CD4-positive, alpha-beta memory T cell (primary cell): ENCODE measurements at regions not wholly inside any gene's neighbourhood (a gene's known extent, or its start where the extent isn't known, plus 50 kb on each side); places are given as distances from the start of the nearest gene placed in this dataset.

Experiments
- CTCF ChIA-PET: fragments of 350-600 bp; sonication (Branson Sonifier 250); formaldehyde crosslinking; loops from one replicate; lab custom pipeline; 2021; ENCODE audit warnings: inconsistent platforms; ENCODE audit not compliant: partially characterized antibody; lab: Charles Lee
- POLR2A ChIA-PET: fragments of 350-600 bp; sonication (Branson Sonifier 250); formaldehyde crosslinking; loops from one replicate; lab custom pipeline; 2021; ENCODE audit not compliant: partially characterized antibody; lab: Charles Lee
- DNase-seq, 5 donors: peaks; one replicate each; pipeline versions ENCODE4 v3.0.0 to v3.0.0-alpha.2; 2020 to 2022; ENCODE audit warnings: mixed read lengths in 1 of 5
- H3K27ac ChIP-seq: one replicate; pipeline ENCODE4 v1.7.0; 2013; ENCODE audit warnings: low read depth, low read length
- H3K27me3 ChIP-seq: 2 replicates; pipeline ENCODE4 v1.7.0; 2013; ENCODE audit warnings: mild to moderate bottlenecking, low read length, moderate library complexity; ENCODE audit not compliant: insufficient read depth
- H3K36me3 ChIP-seq: 2 replicates; pipeline ENCODE4 v1.7.0; 2013; ENCODE audit warnings: mild to moderate bottlenecking, low read length, moderate library complexity; ENCODE audit not compliant: insufficient read depth
- H3K4me1 ChIP-seq: 2 replicates; pipeline ENCODE4 v1.7.0; 2013; ENCODE audit warnings: mild to moderate bottlenecking, low read length, moderate library complexity; ENCODE audit not compliant: insufficient read depth
- H3K4me3 ChIP-seq, 2 donors: one replicate each; pipeline ENCODE4 v1.7.0; 2013; ENCODE audit warnings: low read length in 2 of 2, mild to moderate bottlenecking in 1 of 2
- H3K9me3 ChIP-seq, 2 donors: one replicate each; pipeline ENCODE4 v1.7.0; 2013; ENCODE audit warnings: low read length in 2 of 2, control low read depth in 1 of 2; ENCODE audit not compliant: control insufficient read depth in 1 of 2
- H3K27ac Mint-ChIP-seq, 7 donors: one replicate each; pipeline ENCODE4 v1.8.0; 2020 to 2021; ENCODE audit warnings: mixed read lengths in 7 of 7, mild to moderate bottlenecking in 6 of 7, inconsistent platforms in 3 of 7, moderate library complexity in 3 of 7
- H3K27me3 Mint-ChIP-seq, 2 donors: one replicate each; pipeline ENCODE4 v1.8.0; 2020 to 2021; ENCODE audit warnings: mixed read lengths in 2 of 2
- H3K36me3 Mint-ChIP-seq, 2 donors: one replicate each; pipeline ENCODE4 v1.8.0; 2020 to 2021; ENCODE audit warnings: mixed read lengths in 2 of 2, inconsistent platforms in 1 of 2, mild to moderate bottlenecking in 1 of 2
- H3K4me1 Mint-ChIP-seq, 4 donors: one replicate each; pipeline ENCODE4 v1.8.0; 2020 to 2021; ENCODE audit warnings: mixed read lengths in 4 of 4, mild to moderate bottlenecking in 1 of 4
- H3K4me3 Mint-ChIP-seq, 8 donors: one replicate each; pipeline ENCODE4 v1.8.0; 2020 to 2021; ENCODE audit warnings: mixed read lengths in 8 of 8, mild to moderate bottlenecking in 7 of 8, moderate library complexity in 6 of 8, inconsistent platforms in 3 of 8
- H3K9me3 Mint-ChIP-seq, 8 donors: one replicate each; pipeline ENCODE4 v1.8.0; 2020 to 2021; ENCODE audit warnings: mixed read lengths in 8 of 8, mild to moderate bottlenecking in 5 of 8, inconsistent platforms in 3 of 8, moderate library complexity in 1 of 8
- intact Hi-C: fragments of 100-400 bp; cut with micrococcal nuclease; formaldehyde crosslinking; loops from one replicate; pipeline ENCODE4 v1.15.1; 2023

DNA sequence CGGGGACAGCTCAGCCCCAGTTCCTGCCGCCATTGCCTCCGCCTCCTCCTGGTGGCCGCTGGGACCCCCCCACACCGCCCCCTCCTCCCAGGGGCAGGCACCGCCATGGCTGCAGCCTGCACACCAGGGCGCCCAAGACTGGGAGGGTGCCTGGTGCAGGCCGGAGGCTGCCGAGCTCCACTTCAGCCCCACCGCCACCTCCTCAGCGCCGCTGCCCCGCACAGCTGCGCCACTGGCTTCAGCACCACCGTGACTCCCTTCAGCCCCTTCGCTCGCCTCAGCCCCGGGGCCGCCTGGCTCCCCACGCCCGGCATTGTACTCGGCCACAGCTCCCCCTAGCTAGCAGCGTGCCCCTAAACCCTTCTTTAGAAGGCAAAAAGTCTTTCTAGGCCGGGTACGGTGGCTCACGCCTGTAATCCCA, 131.1 kb downstream of the CRYBB2 start:
- Mint-ChIP-seq H3K4me1 (peaks cover 0 to 1% (median 0%) of the 10 kb centered on the region in 4 donors), H3K9me3 (peaks cover 0 to 5% (median 0%) of the 10 kb centered on the region in 8 donors), H3K4me3 (no peak overlapping the region), H3K27ac (no peak overlapping the region), H3K27me3 (no peaks in the 10 kb centered on the region), H3K36me3 (peaks cover 47 to 58% of the 10 kb centered on the region in 2 donors)
- H3K27ac ChIP-seq: no peak overlapping the region
- no peaks in the 10 kb centered on the region for H3K9me3 ChIP-seq
- H3K36me3 ChIP-seq: peaks cover 21% of the 10 kb centered on the region
- no peak overlapping the region for H3K4me3 ChIP-seq
- H3K4me1 ChIP-seq: no peaks in the 10 kb centered on the region
- intact Hi-C loops: no loop called here
- POLR2A ChIA-PET: no interaction called here
- CTCF ChIA-PET: no interaction called here
- no peak for DNase-seq
- no peaks in the 10 kb centered on the region for H3K27me3 ChIP-seq

DNA sequence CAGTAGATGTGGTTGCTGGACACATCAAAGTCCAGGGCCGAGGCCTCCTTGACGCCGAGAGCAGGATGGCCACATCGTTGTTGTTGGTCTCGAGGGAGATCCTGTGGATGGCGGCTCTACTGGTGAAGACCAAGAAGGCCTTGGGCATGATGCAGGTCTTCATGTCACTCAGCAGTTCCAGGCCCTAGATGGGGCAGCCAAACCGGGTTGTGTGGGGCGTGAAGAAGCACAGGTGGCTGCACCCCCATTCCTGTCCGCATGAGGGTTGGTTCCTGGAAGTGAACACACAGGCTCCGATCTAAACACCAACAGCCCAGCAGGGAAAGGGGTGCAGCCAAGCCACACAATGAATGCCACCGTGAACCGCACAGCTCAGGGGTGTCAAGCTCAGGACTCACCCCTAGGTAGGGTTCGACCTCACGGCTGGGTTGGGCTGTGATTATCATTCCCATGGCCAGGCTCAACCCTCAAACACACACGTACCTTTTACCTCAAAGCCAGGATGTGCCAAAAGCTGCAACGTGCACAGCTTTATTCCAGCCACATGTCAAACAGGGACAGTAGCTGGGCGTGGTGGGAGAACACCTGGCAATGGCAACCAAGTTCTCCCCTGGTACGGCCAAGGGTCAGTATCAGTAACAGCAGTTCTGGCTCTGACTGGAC, 132.3 kb downstream of the CRYBB2 start:
- no peaks in the 10 kb centered on the region for H3K27me3 Mint-ChIP-seq
- peaks cover 0 to 1% (median 0%) of the 10 kb centered on the region in 4 donors for H3K4me1 Mint-ChIP-seq
- H3K36me3 Mint-ChIP-seq: peaks cover 56 to 62% of the 10 kb centered on the region in 2 donors
- H3K4me3 Mint-ChIP-seq: no peak overlapping the region
- H3K27ac ChIP-seq: no peak overlapping the region
- no peaks in the 10 kb centered on the region for H3K9me3 Mint-ChIP-seq
- H3K4me3 ChIP-seq: no peak overlapping the region
- H3K9me3 ChIP-seq: no peaks in the 10 kb centered on the region
- ChIA-PET CTCF (interaction anchor here (0.6 to 0.9 kb wide), 2 partner anchors 11 to 980 kb away, joined by 3 to 4 read pairs; no protein-coding TSS in a partner anchor), POLR2A (no interaction called here)
- H3K36me3 ChIP-seq: peaks cover 21% of the 10 kb centered on the region
- no peak for DNase-seq
- H3K27ac Mint-ChIP-seq: no peak overlapping the region
- H3K27me3 ChIP-seq: no peaks in the 10 kb centered on the region
- H3K4me1 ChIP-seq: no peaks in the 10 kb centered on the region
- intact Hi-C loops: no loop called here

DNA sequence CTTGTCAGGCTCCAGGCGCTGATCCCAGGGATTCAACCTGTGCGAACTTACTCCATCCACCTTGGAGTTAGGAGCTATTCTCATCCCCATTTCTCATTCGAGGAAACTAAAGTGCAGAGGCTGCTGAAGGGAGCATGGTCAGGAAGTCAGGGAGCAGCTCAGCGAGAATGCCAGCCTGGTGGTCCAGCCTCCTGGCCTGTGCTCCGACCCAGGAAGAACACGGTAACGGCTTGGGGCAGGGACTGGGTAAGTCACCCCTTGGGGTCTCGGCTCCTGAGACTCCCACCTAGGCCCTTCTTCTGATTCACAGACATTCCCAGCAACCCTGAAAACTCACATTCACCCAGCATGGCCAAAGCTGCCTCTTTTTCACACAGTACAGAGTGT, 132.8 kb downstream of the CRYBB2 start:
- no peak overlapping the region for H3K27ac Mint-ChIP-seq
- Histone ChIP-seq H3K27ac (no peak overlapping the region), H3K36me3 (peaks cover 23% of the 10 kb centered on the region), H3K4me1 (no peaks in the 10 kb centered on the region), H3K27me3 (no peaks in the 10 kb centered on the region), H3K4me3 (no peak overlapping the region), H3K9me3 (no peaks in the 10 kb centered on the region)
- CTCF ChIA-PET: interaction anchor here (0.9 kb wide), 1 partner anchor 10 kb away, joined by 4 read pairs; no protein-coding TSS in a partner anchor
- POLR2A ChIA-PET: no interaction called here
- intact Hi-C loops: no loop called here
- H3K27me3 Mint-ChIP-seq: no peaks in the 10 kb centered on the region
- no peaks in the 10 kb centered on the region for H3K9me3 Mint-ChIP-seq
- peaks cover 0 to 1% (median 0%) of the 10 kb centered on the region in 4 donors for H3K4me1 Mint-ChIP-seq
- H3K4me3 Mint-ChIP-seq: no peak overlapping the region
- peaks cover 61 to 67% of the 10 kb centered on the region in 2 donors for H3K36me3 Mint-ChIP-seq
- DNase-seq: no peak

GRCh38 chr22:25353516-25354445, 134.3 kb downstream of the CRYBB2 start:
- POLR2A ChIA-PET: no interaction called here
- Mint-ChIP-seq H3K27ac (peak overlapping the region in 1 of 7 donors; percentile 17), H3K9me3 (no peaks in the 10 kb centered on the region), H3K36me3 (peaks cover 63 to 65% of the 10 kb centered on the region in 2 donors), H3K27me3 (no peaks in the 10 kb centered on the region), H3K4me1 (peaks cover 0 to 1% (median 0%) of the 10 kb centered on the region in 4 donors), H3K4me3 (no peak overlapping the region)
- H3K27me3 ChIP-seq: no peaks in the 10 kb centered on the region
- intact Hi-C loops: no loop called here
- H3K36me3 ChIP-seq: peaks cover 24% of the 10 kb centered on the region
- no peak for DNase-seq
- H3K4me1 ChIP-seq: no peaks in the 10 kb centered on the region
- no peak overlapping the region for H3K27ac ChIP-seq
- CTCF ChIA-PET: no interaction called here
- no peaks in the 10 kb centered on the region for H3K9me3 ChIP-seq
- H3K4me3 ChIP-seq: no peak overlapping the region

DNA sequence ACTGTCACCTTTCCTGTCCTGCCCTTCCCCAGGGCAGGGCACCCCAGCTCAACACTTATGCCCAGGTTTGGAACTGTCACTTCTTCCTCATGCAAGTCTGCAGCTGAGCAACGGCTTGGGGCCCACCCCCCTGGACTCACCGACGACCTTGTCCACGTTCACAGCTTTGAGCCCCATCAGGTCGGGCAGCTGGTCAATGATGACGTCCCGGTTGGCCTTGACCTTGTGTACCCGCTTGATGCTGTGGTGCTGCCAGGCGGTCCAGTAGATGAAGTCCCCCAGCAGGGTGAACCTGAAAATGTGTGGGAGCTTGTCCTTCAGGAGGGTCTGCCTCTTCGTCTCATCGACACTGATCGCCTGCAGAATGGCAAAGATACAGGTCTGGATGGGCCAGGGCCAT, 135.0 kb downstream of the CRYBB2 start:
- Histone ChIP-seq H3K27ac (no peak overlapping the region), H3K4me3 (no peak overlapping the region), H3K4me1 (no peaks in the 10 kb centered on the region), H3K27me3 (no peaks in the 10 kb centered on the region), H3K36me3 (peaks cover 25% of the 10 kb centered on the region), H3K9me3 (no peaks in the 10 kb centered on the region)
- Mint-ChIP-seq H3K36me3 (peaks cover 60 to 63% of the 10 kb centered on the region in 2 donors), H3K4me1 (peaks cover 0 to 2% (median under 1%) of the 10 kb centered on the region in 4 donors), H3K4me3 (no peak overlapping the region), H3K27me3 (no peaks in the 10 kb centered on the region), H3K27ac (no peak overlapping the region), H3K9me3 (no peaks in the 10 kb centered on the region)
- no peak for DNase-seq
- intact Hi-C loops: no loop called here
- ChIA-PET POLR2A (no interaction called here), CTCF (no interaction called here)

GRCh38 chr22:25357132-25357455, 137.7 kb downstream of the CRYBB2 start:
- Histone ChIP-seq H3K36me3 (peaks cover 26% of the 10 kb centered on the region), H3K27ac (no peak overlapping the region), H3K4me3 (no peak overlapping the region), H3K9me3 (no peaks in the 10 kb centered on the region), H3K4me1 (no peaks in the 10 kb centered on the region), H3K27me3 (no peaks in the 10 kb centered on the region)
- no peak overlapping the region for H3K27ac Mint-ChIP-seq
- no peak overlapping the region for H3K4me3 Mint-ChIP-seq
- no peak for DNase-seq
- ChIA-PET CTCF (interaction anchor here (2.0 kb wide), 1 partner anchor 155 kb away, joined by 4 read pairs; no protein-coding TSS in a partner anchor), POLR2A (no interaction called here)
- H3K9me3 Mint-ChIP-seq: no peaks in the 10 kb centered on the region
- H3K36me3 Mint-ChIP-seq: peaks cover 40 to 46% of the 10 kb centered on the region in 2 donors
- no peaks in the 10 kb centered on the region for H3K27me3 Mint-ChIP-seq
- intact Hi-C loops: no loop called here
- peaks cover 0 to 2% (median under 1%) of the 10 kb centered on the region in 4 donors for H3K4me1 Mint-ChIP-seq
